Loucy (cell line): ENCODE measurements at regions not wholly inside any gene's neighbourhood (a gene's known extent, or its start where the extent isn't known, plus 50 kb on each side); places are given as distances from the start of the nearest gene placed in this dataset.

Experiments used
- H2AFZ ChIP-seq: fragments of 200-600 bp; sonication (generic); 2 replicates; pipeline ENCODE4 v1.6.0; 2016; ENCODE audit warnings: antibody characterized with exemption, mild to moderate bottlenecking, low read length, moderate library complexity
- H3F3A ChIP-seq: fragments of 200-600 bp; 2 replicates; pipeline ENCODE4 v1.6.0; 2016; ENCODE audit warnings: antibody characterized with exemption, low read depth, mild to moderate bottlenecking
- H3K27me3 ChIP-seq: fragments of 200-600 bp; sonication (generic); 2 replicates; pipeline ENCODE4 v1.6.1; 2014; ENCODE audit warnings: low read length, mild to moderate bottlenecking; ENCODE audit not compliant: insufficient read depth, poor library complexity, severe bottlenecking
- H3K36me3 ChIP-seq: fragments of 200-600 bp; sonication (generic); 2 replicates; pipeline ENCODE4 v1.6.1; 2016; ENCODE audit warnings: low read length; ENCODE audit not compliant: insufficient read depth
- H3K4me1 ChIP-seq: fragments of 200-600 bp; sonication (generic); 2 replicates; pipeline ENCODE4 v1.5.1; 2014; ENCODE audit warnings: low read length, mild to moderate bottlenecking; ENCODE audit not compliant: insufficient read depth, poor library complexity, severe bottlenecking
- H3K4me2 ChIP-seq: fragments of 200-600 bp; sonication (generic); 2 replicates; pipeline ENCODE4 v1.6.0; 2014; ENCODE audit warnings: antibody characterized with exemption, low read length, low read depth, mild to moderate bottlenecking; ENCODE audit not compliant: poor library complexity, severe bottlenecking
- H3K4me3 ChIP-seq: fragments of 200-600 bp; sonication (generic); 2 replicates; pipeline ENCODE4 v1.5.1; 2014; ENCODE audit warnings: low read length, mild to moderate bottlenecking, mixed read lengths; ENCODE audit not compliant: poor library complexity, severe bottlenecking
- H3K79me2 ChIP-seq: fragments of 200-600 bp; sonication (generic); 2 replicates; pipeline ENCODE4 v1.6.1; 2014; ENCODE audit warnings: low read length; ENCODE audit not compliant: insufficient read depth
- H3K9ac ChIP-seq: fragments of 200-600 bp; sonication (generic); 2 replicates; pipeline ENCODE4 v1.6.0; 2014; ENCODE audit warnings: mild to moderate bottlenecking, low read depth, low read length, moderate library complexity; ENCODE audit not compliant: poor library complexity, severe bottlenecking
- H3K9me2 ChIP-seq: fragments of 200-600 bp; sonication (generic); replicated peaks from 2 replicates; pipeline ENCODE4 v1.6.1; 2016; ENCODE audit warnings: low read depth, low read length, mixed read lengths
- H3K9me3 ChIP-seq: fragments of 200-600 bp; sonication (generic); 2 replicates; pipeline ENCODE4 v1.6.1; 2014; ENCODE audit warnings: mild to moderate bottlenecking, antibody characterized with exemption, low read length, low read depth; ENCODE audit not compliant: insufficient read depth
- H4K20me1 ChIP-seq: fragments of 200-600 bp; sonication (generic); 2 replicates; pipeline ENCODE4 v1.6.0; 2014; ENCODE audit warnings: antibody characterized with exemption, low read length, mild to moderate bottlenecking; ENCODE audit not compliant: insufficient read depth, poor library complexity, severe bottlenecking
- CTCF ChIP-seq: fragments of 200-600 bp; sonication (generic); conservative IDR thresholded peaks from 2 replicates; pipeline ENCODE4 v1.5.1; 2014; ENCODE audit warnings: mild to moderate bottlenecking, antibody characterized with exemption, low read length
- EZH2phosphoT487 ChIP-seq: fragments of 200-600 bp; IDR thresholded peaks from 2 replicates; pipeline ENCODE4 v1.6.1; 2018; ENCODE audit warnings: antibody characterized with exemption, mild to moderate bottlenecking, moderate library complexity, borderline replicate concordance

DNA sequence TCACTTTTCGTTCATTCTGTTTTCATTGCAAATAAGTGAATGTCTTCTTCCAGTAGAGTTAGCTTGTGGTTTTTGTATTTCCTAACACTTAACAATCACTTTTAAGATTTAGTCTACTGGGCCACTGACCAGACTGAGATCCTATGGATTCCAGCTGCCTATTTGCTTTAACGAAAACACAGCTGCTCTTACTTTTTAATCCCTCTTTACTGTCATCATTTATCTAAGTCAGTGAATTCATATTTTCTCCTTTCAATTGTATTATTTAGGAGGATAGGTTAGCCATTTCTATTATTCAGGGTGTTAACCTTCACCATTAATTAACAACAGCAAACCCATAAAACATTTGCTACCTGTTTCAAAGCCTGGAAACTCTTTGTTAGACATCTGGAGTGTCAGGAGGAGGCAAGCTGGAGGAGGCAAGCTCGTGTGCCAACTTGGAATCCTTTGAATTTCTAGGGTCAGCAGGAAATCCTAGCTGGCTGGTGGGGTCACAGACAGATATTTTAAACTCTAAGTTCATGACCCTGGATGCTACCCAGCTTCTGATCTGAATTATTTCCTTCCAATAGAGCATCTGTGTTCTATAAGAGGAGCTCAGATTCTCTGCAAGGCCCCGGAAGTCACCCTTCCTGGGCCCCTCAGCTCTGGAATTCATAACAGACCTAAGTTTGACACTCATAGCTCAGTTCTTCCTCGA lies 385.3 kb downstream of the RBM43 start:
- Histone ChIP-seq H3K9ac (no peak overlapping the region), H4K20me1 (no peaks in the 10 kb centered on the region), H3K79me2 (no peaks in the 10 kb centered on the region), H2AFZ (no peak overlapping the region), H3K4me3 (no peak overlapping the region), H3K4me2 (no peak overlapping the region), H3K36me3 (no peaks in the 10 kb centered on the region), H3K9me2 (no peaks in the 10 kb centered on the region), H3F3A (no peaks in the 10 kb centered on the region), H3K27me3 (no peaks in the 10 kb centered on the region), H3K9me3 (no peaks in the 10 kb centered on the region), H3K4me1 (peaks cover 21% of the 10 kb centered on the region)
- TF ChIP-seq CTCF (no peak), EZH2phosphoT487 (no peak)

DNA sequence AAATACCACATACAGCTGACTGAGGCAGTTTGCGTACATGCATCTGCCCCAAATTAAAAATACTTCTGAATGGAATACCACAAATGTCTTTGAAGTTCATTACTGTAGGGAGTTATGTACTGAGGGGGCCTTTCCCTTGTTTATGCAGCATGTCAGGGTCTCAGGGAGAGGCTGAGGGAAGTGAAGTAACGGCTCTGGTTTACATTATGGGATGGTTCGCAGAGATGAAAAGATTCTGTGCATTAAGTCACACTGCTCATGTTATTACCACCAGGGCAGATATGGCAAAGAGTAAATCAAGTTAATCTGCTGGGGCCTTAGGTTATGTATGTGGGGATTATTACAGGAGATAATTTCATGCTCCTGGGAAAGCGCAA lies 385.9 kb upstream of the RND3 start:
- peak overlapping the region; percentile 19 for H3K4me3 ChIP-seq
- H4K20me1 ChIP-seq, result no peaks in the 10 kb centered on the region
- no peaks in the 10 kb centered on the region for H3K9me3 ChIP-seq
- no peaks in the 10 kb centered on the region for H3K27me3 ChIP-seq
- H3K4me1 ChIP-seq, result peaks cover 21% of the 10 kb centered on the region
- TF ChIP-seq EZH2phosphoT487 (no peak), CTCF (no peak)
- H3K9ac ChIP-seq, result no peak overlapping the region
- peak overlapping the region; percentile 58 for H2AFZ ChIP-seq
- H3F3A ChIP-seq, result no peaks in the 10 kb centered on the region
- no peaks in the 10 kb centered on the region for H3K36me3 ChIP-seq
- H3K79me2 ChIP-seq, result no peaks in the 10 kb centered on the region
- H3K4me2 ChIP-seq, result peak overlapping the region; percentile 46
- H3K9me2 ChIP-seq, result no peaks in the 10 kb centered on the region

GRCh38 chr2:150872756-150873395 lies 385.4 kb upstream of the RND3 start:
- Histone ChIP-seq H3K4me2 (peak overlapping the region; percentile 46), H3K4me1 (peaks cover 21% of the 10 kb centered on the region), H3K9me3 (no peaks in the 10 kb centered on the region), H2AFZ (peak overlapping the region; percentile 58), H3K79me2 (no peaks in the 10 kb centered on the region), H3K9ac (peak overlapping the region; percentile 10), H3K4me3 (peak overlapping the region; percentile 19), H3K27me3 (no peaks in the 10 kb centered on the region), H4K20me1 (no peaks in the 10 kb centered on the region), H3F3A (no peaks in the 10 kb centered on the region), H3K9me2 (no peaks in the 10 kb centered on the region), H3K36me3 (no peaks in the 10 kb centered on the region)
- TF ChIP-seq CTCF (peak; percentile 25; the same call in 1 of the 2 replicates), EZH2phosphoT487 (no peak)
